Prostate gland (tissue), 2 donors: ENCODE measurements at regions not wholly inside any gene's neighbourhood (a gene's known extent, or its start where the extent isn't known, plus 50 kb on each side); places are given as distances from the start of the nearest gene placed in this dataset.

ENCODE experiments used
- CTCF ChIP-seq, 4 experiments: fragments of 200-600 bp in 2 of 4; fragments of 450-650 bp in 2 of 4; sonication (generic) in 2 of 4; IDR thresholded peaks; 1 replicate in 3 of 4; 2 replicates in 1 of 4; pipeline ENCODE4 v1.5.1; 2016 to 2019; ENCODE audit warnings: antibody characterized with exemption in 4 of 4, mild to moderate bottlenecking in 2 of 4, moderate library complexity in 2 of 4
- POLR2A ChIP-seq: fragments of 450-650 bp; IDR thresholded peaks from one replicate; pipeline ENCODE4 v1.6.1; 2016; ENCODE audit warnings: antibody characterized with exemption, mild to moderate bottlenecking
- POLR2AphosphoS5 ChIP-seq: sonication (generic); formaldehyde crosslinking; IDR thresholded peaks from one replicate; pipeline ENCODE4 v1.6.1; 2017; ENCODE audit warnings: antibody characterized with exemption

GRCh38 chr2:61714210-61714609, 139.7 kb downstream of the FAM161A start:
- no peak for TF ChIP-seq CTCF (IDR thresholded peaks at IDR 0.05)
- no peak for TF ChIP-seq POLR2A
- TF ChIP-seq POLR2AphosphoS5, result no peak
